ENCODE measurements at regions not wholly inside any gene's neighbourhood (a gene's known extent, or its start where the extent isn't known, plus 50 kb on each side); places are given as distances from the start of the nearest gene placed in this dataset.
"Not testable (repeated sequence)": the region's sequence is repeated elsewhere in the genome, so short reads cannot be mapped to it uniquely, and the experiment has no call there.

- no peak for DNase-seq (ENCODE audit: low read depth)
These were observed 68.0 kb downstream of the LUZP4 start for GRCh38 chrX:115357326-115358120.

GRCh38 chrX:115359508-115359907 lies 70.0 kb downstream of the LUZP4 start:
- DNase-seq (ENCODE audit: low read depth), result not testable (repeated sequence)

- no peak for DNase-seq (ENCODE audit: low read depth)
These were observed 70.8 kb downstream of the LUZP4 start for GRCh38 chrX:115360220-115360781.

- peak; percentile 43 for DNase-seq (ENCODE audit: low read depth)
These were observed 73.0 kb downstream of the LUZP4 start for GRCh38 chrX:115362334-115363095.

GRCh38 chrX:115363372-115363771 lies 73.9 kb downstream of the LUZP4 start:
- DNase-seq (ENCODE audit: low read depth), result no peak

- DNase-seq (ENCODE audit: low read depth), result no peak
These were observed 74.4 kb downstream of the LUZP4 start for GRCh38 chrX:115363897-115364296.

- no peak for DNase-seq (ENCODE audit: low read depth)
These were observed 75.2 kb downstream of the LUZP4 start for GRCh38 chrX:115364670-115365069.

GRCh38 chrX:115366535-115366934 lies 77.0 kb downstream of the LUZP4 start:
- no peak for DNase-seq (ENCODE audit: low read depth)

GRCh38 chrX:115367455-115367854 lies 77.9 kb downstream of the LUZP4 start:
- peak; percentile 74 for DNase-seq (ENCODE audit: low read depth)

GRCh38 chrX:115367951-115368350 lies 78.4 kb downstream of the LUZP4 start:
- peak; percentile 45 for DNase-seq (ENCODE audit: low read depth)

- DNase-seq (ENCODE audit: low read depth), result no peak
These were observed 79.4 kb downstream of the LUZP4 start for GRCh38 chrX:115368876-115369275.

- peak; percentile 56 for DNase-seq (ENCODE audit: low read depth)
These were observed 82.6 kb downstream of the LUZP4 start for GRCh38 chrX:115372152-115372551.

- no peak for DNase-seq (ENCODE audit: low read depth)
These were observed 83.8 kb downstream of the LUZP4 start for GRCh38 chrX:115373308-115373707.

- DNase-seq (ENCODE audit: low read depth), result no peak
These were observed 89.0 kb downstream of the LUZP4 start for GRCh38 chrX:115378471-115378870.

GRCh38 chrX:115387327-115387726 lies 97.8 kb downstream of the LUZP4 start:
- DNase-seq (ENCODE audit: low read depth), result no peak

GRCh38 chrX:115388879-115389278 lies 99.4 kb downstream of the LUZP4 start:
- no peak for DNase-seq (ENCODE audit: low read depth)

GRCh38 chrX:115390078-115390477 lies 100.6 kb downstream of the LUZP4 start:
- DNase-seq (ENCODE audit: low read depth), result no peak

GRCh38 chrX:115392031-115392430 lies 102.5 kb downstream of the LUZP4 start:
- no peak for DNase-seq (ENCODE audit: low read depth)

GRCh38 chrX:115392871-115393270 lies 103.4 kb downstream of the LUZP4 start:
- DNase-seq (ENCODE audit: low read depth), result no peak

- DNase-seq (ENCODE audit: low read depth), result peak; percentile 78
These were observed 103.8 kb downstream of the LUZP4 start for GRCh38 chrX:115393271-115393670.

- not testable (repeated sequence) for DNase-seq (ENCODE audit: low read depth)
These were observed 105.3 kb downstream of the LUZP4 start for GRCh38 chrX:115394806-115395205.

GRCh38 chrX:115399306-115399705 lies 109.8 kb downstream of the LUZP4 start:
- no peak for DNase-seq (ENCODE audit: low read depth)

- no peak for DNase-seq (ENCODE audit: low read depth)
These were observed 111.4 kb downstream of the LUZP4 start for GRCh38 chrX:115400960-115401359.
